ENCODE measurements at regions not wholly inside any gene's neighbourhood (a gene's known extent, or its start where the extent isn't known, plus 50 kb on each side); places are given as distances from the start of the nearest gene placed in this dataset.
"Not testable (repeated sequence)": the region's sequence is repeated elsewhere in the genome, so short reads cannot be mapped to it uniquely, and the experiment has no call there.

- H3K9me3 Mint-ChIP-seq: peaks cover 5% of the 10 kb centered on the region
- intact Hi-C loops (cut with DNase I, micrococcal nuclease): no loop called here
- DNase-seq: no peak
- H3K4me1 Mint-ChIP-seq (ENCODE audit: low read depth): no peaks in the 10 kb centered on the region
- H3K27ac Mint-ChIP-seq: no peak overlapping the region
- ChIA-PET POLR2A (no interaction called here), CTCF (no interaction called here)
- no peak for TF ChIP-seq CTCF (IDR thresholded peaks at IDR 0.05)
- Histone ChIP-seq H3K4me3 (ENCODE audit: low read length) (no peak overlapping the region), H3K27me3 (ENCODE audit: control insufficient read depth in 1 of 2, insufficient read depth in 2 of 2, low read length in 2 of 2) (no peaks in the 10 kb centered on the region), H3K36me3 (ENCODE audit: insufficient read depth, low read length) (no peaks in the 10 kb centered on the region), H3K27ac (ENCODE audit: low read depth in 1 of 2, low read length in 2 of 2) (no peak overlapping the region), H3K4me1 (ENCODE audit: insufficient read depth, low read length) (no peaks in the 10 kb centered on the region), H3K9me3 (ENCODE audit: control insufficient read depth in 1 of 2, insufficient read depth in 1 of 2, low read length in 2 of 2) (no peaks in the 10 kb centered on the region)
- no peak overlapping the region for H3K4me3 Mint-ChIP-seq
- ATAC-seq (ENCODE audit: poor library complexity): no peak
- no peaks in the 10 kb centered on the region for H3K27me3 Mint-ChIP-seq
- no peaks in the 10 kb centered on the region for H3K36me3 Mint-ChIP-seq (ENCODE audit: low read depth)
Measured at GRCh38 chr1:96144636-96145035, 576.9 kb upstream of the PTBP2 start.

- Mint-ChIP-seq H3K36me3 (ENCODE audit: low read depth) (no peaks in the 10 kb centered on the region), H3K4me3 (no peak overlapping the region), H3K27ac (no peak overlapping the region), H3K9me3 (peaks cover 5% of the 10 kb centered on the region), H3K27me3 (no peaks in the 10 kb centered on the region), H3K4me1 (ENCODE audit: low read depth) (no peaks in the 10 kb centered on the region)
- CTCF ChIA-PET: no interaction called here
- Histone ChIP-seq H3K36me3 (ENCODE audit: insufficient read depth, low read length) (no peaks in the 10 kb centered on the region), H3K4me1 (ENCODE audit: insufficient read depth, low read length) (no peaks in the 10 kb centered on the region), H3K4me3 (ENCODE audit: low read length) (no peak overlapping the region), H3K9me3 (ENCODE audit: control insufficient read depth in 1 of 2, insufficient read depth in 1 of 2, low read length in 2 of 2) (no peaks in the 10 kb centered on the region), H3K27ac (ENCODE audit: low read depth in 1 of 2, low read length in 2 of 2) (no peak overlapping the region), H3K27me3 (ENCODE audit: control insufficient read depth in 1 of 2, insufficient read depth in 2 of 2, low read length in 2 of 2) (no peaks in the 10 kb centered on the region)
- no peak for TF ChIP-seq CTCF (IDR thresholded peaks at IDR 0.05)
- intact Hi-C loops (cut with DNase I, micrococcal nuclease): no loop called here
- ATAC-seq (ENCODE audit: poor library complexity): no peak
- POLR2A ChIA-PET: no interaction called here
- DNase-seq: no peak
Measured at GRCh38 chr1:96145492-96145891, 576.1 kb upstream of the PTBP2 start.

- H3K9me3 Mint-ChIP-seq; CTCF ChIA-PET; H3K27me3 ChIP-seq (ENCODE audit: control insufficient read depth in 1 of 2, insufficient read depth in 2 of 2, low read length in 2 of 2); H3K4me1 Mint-ChIP-seq (ENCODE audit: low read depth); H3K4me3 Mint-ChIP-seq; H3K36me3 Mint-ChIP-seq (ENCODE audit: low read depth); H3K27ac Mint-ChIP-seq; H3K9me3 ChIP-seq (ENCODE audit: control insufficient read depth in 1 of 2, insufficient read depth in 1 of 2, low read length in 2 of 2); POLR2A ChIA-PET; DNase-seq; H3K36me3 ChIP-seq (ENCODE audit: insufficient read depth, low read length); ATAC-seq (ENCODE audit: poor library complexity); H3K4me1 ChIP-seq (ENCODE audit: insufficient read depth, low read length); H3K27ac ChIP-seq (ENCODE audit: low read depth in 1 of 2, low read length in 2 of 2); H3K27me3 Mint-ChIP-seq; H3K4me3 ChIP-seq (ENCODE audit: low read length); intact Hi-C loops (cut with DNase I, micrococcal nuclease): not testable (repeated sequence)
Measured at GRCh38 chr1:96152957-96153356, 568.6 kb upstream of the PTBP2 start.

- ATAC-seq (ENCODE audit: poor library complexity) (no peak), DNase-seq (no peak)
- H3K4me1 ChIP-seq (ENCODE audit: insufficient read depth, low read length): no peaks in the 10 kb centered on the region
- no peaks in the 10 kb centered on the region for H3K27me3 ChIP-seq (ENCODE audit: control insufficient read depth in 1 of 2, insufficient read depth in 2 of 2, low read length in 2 of 2)
- Mint-ChIP-seq H3K9me3 (peaks cover 14% of the 10 kb centered on the region), H3K36me3 (ENCODE audit: low read depth) (no peaks in the 10 kb centered on the region), H3K4me1 (ENCODE audit: low read depth) (no peaks in the 10 kb centered on the region), H3K27me3 (no peaks in the 10 kb centered on the region), H3K27ac (no peak overlapping the region), H3K4me3 (no peak overlapping the region)
- no peak for TF ChIP-seq CTCF (IDR thresholded peaks at IDR 0.05)
- no peaks in the 10 kb centered on the region for H3K36me3 ChIP-seq (ENCODE audit: insufficient read depth, low read length)
- H3K27ac ChIP-seq (ENCODE audit: low read depth in 1 of 2, low read length in 2 of 2): no peak overlapping the region
- CTCF ChIA-PET: no interaction called here
- intact Hi-C loops (cut with DNase I, micrococcal nuclease): no loop called here
- POLR2A ChIA-PET: no interaction called here
- peaks cover 6 to 7% of the 10 kb centered on the region in 2 experiments for H3K9me3 ChIP-seq (ENCODE audit: control insufficient read depth in 1 of 2, insufficient read depth in 1 of 2, low read length in 2 of 2)
- H3K4me3 ChIP-seq (ENCODE audit: low read length): no peak overlapping the region
Measured at GRCh38 chr1:96157101-96157500, 564.5 kb upstream of the PTBP2 start.
